HG03558 (cell line): ENCODE measurements at regions not wholly inside any gene's neighbourhood (a gene's known extent, or its start where the extent isn't known, plus 50 kb on each side); places are given as distances from the start of the nearest gene placed in this dataset.

Source experiments
- ATAC-seq: cut with Tn5 transposase; IDR thresholded peaks from one replicate; pipeline ENCODE4 v1.9.1; 2021; ENCODE audit warnings: moderate number of reproducible peaks; ENCODE audit not compliant: unreplicated experiment; ENCODE audit errors: extremely low read depth

DNA sequence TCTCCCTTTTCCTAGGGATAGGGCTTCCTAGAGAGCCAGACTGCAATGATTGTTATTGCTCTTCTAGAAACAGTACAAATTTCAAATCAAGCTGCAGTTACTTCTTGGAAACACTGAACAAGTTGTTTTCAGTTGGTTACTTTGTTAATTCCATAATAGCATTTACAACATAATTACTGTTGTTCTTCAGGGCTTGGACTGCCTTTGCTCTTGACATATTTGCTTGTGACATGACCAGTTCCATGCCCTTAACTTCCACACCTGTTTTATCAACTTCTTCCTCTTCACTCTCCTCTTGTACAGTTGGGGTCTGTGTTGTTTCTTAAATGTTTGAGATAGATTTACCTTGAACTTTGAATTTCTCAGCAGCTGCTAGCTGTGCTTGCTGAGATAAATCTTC lies 104.4 kb downstream of the SEC23IP start:
- no peak for ATAC-seq

GRCh38 chr10:119997429-119997828 lies 104.9 kb downstream of the SEC23IP start:
- ATAC-seq: no peak

DNA sequence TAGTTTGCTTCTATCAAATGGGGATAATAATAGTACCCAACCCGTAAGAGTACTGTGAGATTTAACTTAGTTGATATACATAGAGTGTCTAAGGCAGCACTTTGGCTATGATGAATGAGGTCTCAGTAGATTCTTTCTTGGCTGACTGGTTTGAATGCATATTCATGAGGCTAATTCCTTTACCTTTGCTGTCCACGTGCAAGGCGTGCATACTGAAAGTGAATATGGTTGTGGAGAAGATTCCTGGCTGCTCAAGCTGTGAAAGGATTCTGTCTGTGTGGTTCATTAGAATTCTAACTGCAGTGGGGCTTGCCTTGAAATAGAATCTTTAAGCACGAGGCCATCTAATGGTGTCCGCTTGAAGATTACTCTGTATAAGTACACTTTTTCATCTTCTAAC lies 110.3 kb downstream of the SEC23IP start:
- ATAC-seq: no peak

GRCh38 chr10:120005207-120006201 lies 113.0 kb downstream of the SEC23IP start:
- ATAC-seq: no peak

DNA sequence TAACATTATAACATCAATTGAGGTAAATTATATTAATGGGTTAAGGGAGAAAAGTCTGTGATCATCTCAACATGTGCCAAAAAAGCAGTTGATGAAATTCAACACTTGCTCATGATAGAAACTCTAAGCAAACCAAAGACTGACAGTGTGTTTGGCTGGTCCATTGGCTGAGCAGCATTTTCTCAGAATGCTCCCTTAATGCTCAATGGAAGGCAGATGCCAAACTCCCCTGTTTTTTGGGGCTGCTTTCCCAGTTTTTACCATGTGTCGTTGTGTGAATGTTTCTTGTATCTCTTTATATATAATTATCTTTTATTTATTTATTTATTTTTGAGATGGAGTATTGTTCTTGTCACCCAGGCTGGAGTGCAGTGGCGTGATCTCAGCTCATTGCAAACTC lies 114.7 kb downstream of the SEC23IP start:
- ATAC-seq: no peak

DNA sequence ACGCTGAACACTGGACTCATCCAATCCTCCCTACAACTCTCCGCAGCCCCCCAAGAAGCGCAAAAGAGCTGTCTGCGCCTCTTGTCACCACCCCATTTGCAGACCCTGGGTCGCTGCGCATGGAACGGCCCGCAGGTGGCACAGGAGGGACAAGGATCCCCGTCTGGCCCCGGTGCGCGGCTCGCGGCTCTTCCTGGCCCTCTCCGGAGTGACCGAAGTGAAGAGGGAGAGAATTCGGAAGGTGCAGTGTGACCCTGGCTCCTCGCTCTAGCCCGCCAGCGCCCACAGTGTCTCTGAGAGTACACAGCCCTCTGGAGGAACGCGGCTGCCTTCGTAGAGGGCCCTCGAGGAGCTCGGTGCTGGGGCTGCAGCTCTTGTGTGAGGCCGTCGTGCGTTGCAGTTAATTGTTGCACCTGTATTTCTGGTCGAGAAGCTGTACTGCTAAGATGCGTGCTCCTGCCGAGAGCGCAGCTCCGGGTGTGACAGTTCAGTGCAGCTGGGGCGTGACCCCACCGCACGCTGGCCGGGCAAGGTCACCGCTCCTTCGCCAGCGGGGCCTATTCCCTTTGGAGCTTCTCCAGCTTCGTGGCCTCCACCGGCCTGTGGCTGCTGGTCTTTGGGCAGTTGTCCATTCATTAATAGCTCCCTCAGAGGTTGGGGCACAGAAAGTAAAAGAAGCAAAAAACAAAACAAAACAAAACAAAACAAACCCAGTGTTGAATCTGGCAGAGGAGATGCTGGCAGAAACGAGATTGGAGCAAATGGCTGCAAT lies 119.0 kb downstream of the SEC23IP start:
- no peak for ATAC-seq

- no peak for ATAC-seq
These were observed 119.5 kb downstream of the SEC23IP start for GRCh38 chr10:120012131-120012400.

DNA sequence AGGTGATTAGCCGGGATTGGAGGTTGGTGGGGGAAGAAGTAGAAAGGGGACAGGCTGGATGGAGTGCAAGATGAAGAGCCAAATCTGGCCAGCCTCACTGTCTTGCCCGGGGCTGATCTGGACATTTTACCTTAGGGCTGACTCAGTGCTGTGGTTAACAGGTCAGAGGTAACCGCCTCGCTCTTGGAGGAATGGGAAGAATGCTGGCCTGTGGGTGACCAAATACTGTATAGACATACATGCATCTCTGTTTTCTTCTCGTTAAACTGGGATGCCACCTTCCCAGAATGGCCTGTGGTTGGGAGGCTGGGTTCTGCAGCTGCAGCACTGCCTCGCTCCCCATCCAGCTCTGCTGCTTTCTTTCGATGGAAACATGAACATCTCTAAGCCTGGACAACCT lies 120.0 kb downstream of the SEC23IP start:
- ATAC-seq: no peak

GRCh38 chr10:120014031-120014430 lies 121.5 kb downstream of the SEC23IP start:
- no peak for ATAC-seq

- no peak for ATAC-seq
These were observed 122.5 kb downstream of the SEC23IP start for GRCh38 chr10:120015064-120015463.

- ATAC-seq: no peak
These were observed 124.4 kb downstream of the SEC23IP start for GRCh38 chr10:120016906-120017305.

GRCh38 chr10:120017733-120018417 lies 125.3 kb downstream of the SEC23IP start:
- ATAC-seq: no peak

DNA sequence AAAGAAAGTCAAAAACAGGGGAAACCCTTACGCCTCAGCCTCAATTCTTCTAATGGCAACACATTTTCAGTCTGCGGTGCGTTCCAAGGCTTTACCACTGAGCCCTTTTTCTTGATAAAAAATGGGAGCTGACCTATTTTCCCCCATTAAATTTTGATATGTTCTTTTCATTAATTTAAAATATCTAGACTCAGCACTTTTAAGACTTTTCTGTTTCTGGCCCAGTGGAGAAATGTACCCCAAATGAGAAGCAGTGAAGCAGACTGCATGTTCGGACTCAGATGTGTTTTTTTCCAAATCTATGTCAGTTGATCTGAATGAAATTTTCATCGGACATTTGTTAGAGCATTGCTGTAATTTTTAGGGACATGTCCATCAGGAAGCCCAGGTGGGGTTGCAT lies 126.2 kb downstream of the SEC23IP start:
- no peak for ATAC-seq

- ATAC-seq: no peak
These were observed 127.0 kb downstream of the SEC23IP start for GRCh38 chr10:120019568-120019967.

- no peak for ATAC-seq
These were observed 129.8 kb downstream of the SEC23IP start for GRCh38 chr10:120022357-120022756.

- no peak for ATAC-seq
These were observed 141.7 kb downstream of the SEC23IP start for GRCh38 chr10:120034236-120034635.

- ATAC-seq: no peak
These were observed 146.5 kb downstream of the SEC23IP start for GRCh38 chr10:120039046-120039445.

DNA sequence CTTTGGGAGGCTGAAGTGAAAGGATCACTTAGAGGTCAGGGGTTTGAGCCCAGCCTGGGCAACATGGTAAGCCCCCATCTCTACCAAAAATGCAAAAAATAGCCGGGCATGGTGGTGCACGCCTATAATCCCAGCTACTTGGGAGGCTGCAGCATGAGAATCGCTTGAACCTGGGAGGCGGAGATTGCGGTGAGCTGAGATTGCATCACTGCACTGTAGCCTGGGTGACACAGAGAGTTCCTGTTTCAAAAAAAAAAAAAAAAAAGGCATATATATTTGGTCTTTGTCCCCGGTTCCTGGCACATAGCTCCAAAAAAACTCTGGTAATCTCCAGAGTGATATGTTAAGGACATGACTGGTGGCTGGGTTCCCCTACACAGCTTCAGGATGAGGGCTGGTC lies 147.3 kb downstream of the SEC23IP start:
- no peak for ATAC-seq

DNA sequence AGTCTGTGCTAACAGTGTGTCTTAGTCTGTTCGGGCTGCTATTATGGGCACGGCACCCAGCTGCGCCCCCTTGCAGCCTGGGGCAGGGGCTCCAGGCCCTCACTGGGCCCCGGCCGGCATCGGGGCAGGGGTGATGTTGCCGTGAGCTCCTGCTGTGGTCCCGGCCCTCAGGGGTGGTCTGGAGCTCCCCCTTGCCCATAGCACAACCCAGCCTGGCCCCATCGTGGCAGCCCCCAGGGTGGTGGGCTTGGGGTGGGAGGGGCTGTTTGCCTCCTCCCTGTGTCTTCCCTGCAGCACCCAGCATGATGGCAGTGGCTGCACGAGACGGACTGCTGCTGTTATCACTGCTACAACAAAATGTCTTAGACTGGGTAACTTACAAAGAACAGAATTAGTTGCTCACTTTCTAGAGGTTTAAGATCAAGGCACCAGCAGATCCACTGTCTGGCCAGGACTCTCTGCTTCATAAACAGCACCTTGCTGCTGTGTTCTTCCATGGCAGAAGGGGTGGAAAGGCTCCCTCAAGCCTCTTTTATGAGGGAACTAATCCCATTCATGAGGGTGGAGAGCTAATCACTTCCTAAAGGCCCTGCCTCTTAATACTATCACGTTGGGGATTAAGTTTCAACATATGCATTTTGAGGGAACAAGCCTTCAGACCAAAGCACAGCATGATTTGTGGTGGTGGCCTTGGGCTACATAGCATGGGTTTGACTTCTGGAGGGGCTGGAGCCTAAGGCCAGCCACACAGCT lies 149.5 kb downstream of the SEC23IP start:
- no peak for ATAC-seq

DNA sequence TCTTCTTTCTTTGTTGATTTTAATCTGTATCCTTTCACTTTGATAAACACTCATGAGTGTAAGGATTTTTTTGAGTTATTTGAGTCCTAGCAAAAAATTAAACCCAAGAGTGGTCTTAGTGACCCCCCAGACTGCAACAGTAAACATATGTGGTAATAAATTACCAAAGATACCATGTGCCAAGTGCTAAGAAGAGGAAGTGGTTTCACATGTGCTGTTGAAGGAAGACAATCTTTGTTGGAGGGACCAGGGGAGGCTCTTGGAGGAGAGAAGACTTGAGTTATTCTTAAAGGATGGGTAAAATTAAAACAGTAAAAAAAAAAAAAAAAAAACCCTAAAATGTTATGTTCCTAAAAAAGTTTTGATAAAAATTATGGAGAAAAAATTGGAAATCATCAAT lies 150.2 kb downstream of the SEC23IP start:
- no peak for ATAC-seq
